Skeletal muscle satellite cell (primary cell): ENCODE measurements at regions not wholly inside any gene's neighbourhood (a gene's known extent, or its start where the extent isn't known, plus 50 kb on each side); places are given as distances from the start of the nearest gene placed in this dataset.

Experiments
- H3K27me3 ChIP-seq: 2 replicates; pipeline ENCODE4 v1.7.0; 2013; ENCODE audit warnings: low read length; ENCODE audit not compliant: control insufficient read depth, insufficient read depth
- H3K36me3 ChIP-seq: 2 replicates; pipeline ENCODE4 v1.7.0; 2013; ENCODE audit warnings: mild to moderate bottlenecking, control low read depth, low read length; ENCODE audit not compliant: insufficient read depth
- H3K4me1 ChIP-seq: 2 replicates; pipeline ENCODE4 v1.7.0; 2013; ENCODE audit warnings: low read length; ENCODE audit not compliant: control insufficient read depth, insufficient read depth
- H3K4me2 ChIP-seq: 2 replicates; pipeline ENCODE4 v1.7.0; 2013; ENCODE audit warnings: mild to moderate bottlenecking, low read length
- H3K4me3 ChIP-seq: 2 replicates; pipeline ENCODE4 v1.7.0; 2013; ENCODE audit warnings: low read length
- H3K9ac ChIP-seq: 2 replicates; pipeline ENCODE4 v1.7.0; 2013; ENCODE audit warnings: mild to moderate bottlenecking, low read depth, low read length, moderate library complexity
- H3K9me3 ChIP-seq: replicated peaks from 2 replicates; pipeline ENCODE4 v1.7.0; 2013; ENCODE audit warnings: mild to moderate bottlenecking, control low read depth, low read length

- H3K4me1 ChIP-seq: no peaks in the 10 kb centered on the region
- no peak overlapping the region for H3K4me3 ChIP-seq
- no peak overlapping the region for H3K9ac ChIP-seq
- H3K27me3 ChIP-seq: no peaks in the 10 kb centered on the region
- no peak overlapping the region for H3K4me2 ChIP-seq
- H3K9me3 ChIP-seq: no peaks in the 10 kb centered on the region
- H3K36me3 ChIP-seq: no peaks in the 10 kb centered on the region
Observed at GRCh38 chr10:107371801-107372200, 207.3 kb upstream of the SORCS1 start.

GRCh38 chr10:107364872-107365271 lies 200.4 kb upstream of the SORCS1 start:
- H3K4me3 ChIP-seq: no peak overlapping the region

GRCh38 chr10:107362306-107362705 lies 197.8 kb upstream of the SORCS1 start:
- Histone ChIP-seq H3K9me3 (no peaks in the 10 kb centered on the region), H3K4me3 (no peak overlapping the region), H3K4me1 (no peaks in the 10 kb centered on the region), H3K36me3 (no peaks in the 10 kb centered on the region), H3K27me3 (no peaks in the 10 kb centered on the region), H3K9ac (no peak overlapping the region), H3K4me2 (no peak overlapping the region)

More at GRCh38 chr10:107364872-107365271, 200.4 kb upstream of the SORCS1 start:
- Histone ChIP-seq H3K9me3 (no peaks in the 10 kb centered on the region), H3K4me2 (no peak overlapping the region), H3K4me1 (no peaks in the 10 kb centered on the region), H3K27me3 (no peaks in the 10 kb centered on the region), H3K9ac (no peak overlapping the region), H3K36me3 (no peaks in the 10 kb centered on the region)

- Histone ChIP-seq H3K27me3 (no peaks in the 10 kb centered on the region), H3K36me3 (no peaks in the 10 kb centered on the region), H3K9ac (no peak overlapping the region), H3K4me2 (no peak overlapping the region), H3K4me1 (no peaks in the 10 kb centered on the region), H3K9me3 (no peaks in the 10 kb centered on the region), H3K4me3 (no peak overlapping the region)
Observed at GRCh38 chr10:107357033-107357432, 192.5 kb upstream of the SORCS1 start.

GRCh38 chr10:107356396-107356795 lies 191.9 kb upstream of the SORCS1 start:
- Histone ChIP-seq H3K36me3 (no peaks in the 10 kb centered on the region), H3K9ac (no peak overlapping the region), H3K4me3 (no peak overlapping the region), H3K4me1 (no peaks in the 10 kb centered on the region), H3K9me3 (no peaks in the 10 kb centered on the region), H3K27me3 (no peaks in the 10 kb centered on the region), H3K4me2 (no peak overlapping the region)

- Histone ChIP-seq H3K4me1 (no peaks in the 10 kb centered on the region), H3K9me3 (no peaks in the 10 kb centered on the region), H3K4me2 (no peak overlapping the region)
Observed at GRCh38 chr10:107342711-107343110, 178.2 kb upstream of the SORCS1 start.

DNA sequence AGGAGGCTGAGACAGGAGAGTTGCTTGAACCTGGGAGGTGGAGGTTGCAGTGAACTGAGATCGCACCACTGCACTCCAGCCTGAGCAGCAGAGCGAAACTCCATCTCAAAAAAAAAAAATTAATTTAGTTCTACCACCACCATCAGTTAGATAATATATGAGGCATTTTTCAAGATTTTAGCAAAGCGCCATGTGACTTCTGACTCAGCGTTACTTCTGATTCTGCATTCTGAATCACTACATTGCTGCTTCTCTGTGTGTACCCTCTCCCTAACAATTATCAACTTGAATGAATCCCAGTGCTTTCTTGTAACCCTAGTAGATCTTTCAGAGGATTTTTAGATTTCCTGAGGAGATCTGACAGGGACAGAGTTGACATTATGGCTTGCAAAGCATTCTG lies 176.8 kb upstream of the SORCS1 start:
- no peak overlapping the region for H3K4me2 ChIP-seq
- no peaks in the 10 kb centered on the region for H3K36me3 ChIP-seq
- H3K9ac ChIP-seq: no peak overlapping the region
- H3K27me3 ChIP-seq: no peaks in the 10 kb centered on the region
- no peak overlapping the region for H3K4me3 ChIP-seq
- no peaks in the 10 kb centered on the region for H3K9me3 ChIP-seq
- no peaks in the 10 kb centered on the region for H3K4me1 ChIP-seq

More at GRCh38 chr10:107342711-107343110, 178.2 kb upstream of the SORCS1 start:
- Histone ChIP-seq H3K36me3 (no peaks in the 10 kb centered on the region), H3K4me3 (no peak overlapping the region), H3K27me3 (no peaks in the 10 kb centered on the region), H3K9ac (no peak overlapping the region)

- no peaks in the 10 kb centered on the region for H3K36me3 ChIP-seq
- no peak overlapping the region for H3K9ac ChIP-seq
- H3K4me2 ChIP-seq: no peak overlapping the region
- no peaks in the 10 kb centered on the region for H3K9me3 ChIP-seq
- no peaks in the 10 kb centered on the region for H3K4me1 ChIP-seq
- no peaks in the 10 kb centered on the region for H3K27me3 ChIP-seq
- no peak overlapping the region for H3K4me3 ChIP-seq
Observed at GRCh38 chr10:107340326-107340725, 175.8 kb upstream of the SORCS1 start.

DNA sequence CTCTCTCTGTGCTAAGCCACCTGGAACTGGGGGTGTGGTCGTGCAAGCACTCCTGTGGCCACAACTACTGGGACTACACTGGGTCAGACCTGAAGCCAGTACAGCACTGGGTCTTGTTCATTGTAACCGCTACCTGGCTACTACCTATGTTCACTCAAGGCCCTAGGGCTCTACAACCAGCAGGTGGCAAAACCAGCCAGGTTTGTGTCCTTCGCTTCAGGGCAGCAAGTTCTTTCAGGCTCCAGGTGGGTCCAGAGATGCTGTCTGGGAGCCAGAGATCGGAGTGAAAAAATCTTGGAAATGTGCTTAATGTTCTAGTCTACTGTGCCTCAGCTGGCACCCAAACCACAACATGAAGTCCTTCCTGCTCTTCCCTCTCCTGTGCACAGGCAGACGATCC lies 171.6 kb upstream of the SORCS1 start:
- Histone ChIP-seq H3K9me3 (no peaks in the 10 kb centered on the region), H3K4me1 (no peaks in the 10 kb centered on the region), H3K4me3 (no peak overlapping the region)

DNA sequence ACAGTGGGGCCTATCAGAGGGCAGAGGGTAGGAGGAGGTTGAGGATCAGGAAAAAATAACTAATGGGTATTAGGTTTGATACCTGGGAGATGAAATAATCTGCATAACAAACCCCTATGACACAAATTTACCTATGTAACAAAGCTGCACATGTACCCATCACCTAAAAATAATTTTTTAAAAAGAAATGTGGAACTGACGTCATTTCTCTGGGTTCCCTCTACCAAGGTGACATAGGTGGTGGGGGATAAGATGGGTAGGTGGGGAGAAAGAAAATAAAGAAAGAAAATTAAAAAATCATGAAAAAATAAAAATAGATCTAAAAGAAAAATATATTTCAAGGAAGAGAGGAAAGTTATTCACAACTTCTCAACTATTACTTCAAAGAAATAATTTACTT lies 153.1 kb upstream of the SORCS1 start:
- H3K9me3 ChIP-seq: no peaks in the 10 kb centered on the region
- no peak overlapping the region for H3K9ac ChIP-seq
- H3K36me3 ChIP-seq: no peaks in the 10 kb centered on the region
- no peak overlapping the region for H3K4me2 ChIP-seq
- H3K4me3 ChIP-seq: no peak overlapping the region
- H3K4me1 ChIP-seq: no peaks in the 10 kb centered on the region
- no peaks in the 10 kb centered on the region for H3K27me3 ChIP-seq

More for the DNA sequence above, 171.6 kb upstream of the SORCS1 start:
- Histone ChIP-seq H3K4me2 (no peak overlapping the region), H3K36me3 (no peaks in the 10 kb centered on the region), H3K9ac (no peak overlapping the region), H3K27me3 (no peaks in the 10 kb centered on the region)

DNA sequence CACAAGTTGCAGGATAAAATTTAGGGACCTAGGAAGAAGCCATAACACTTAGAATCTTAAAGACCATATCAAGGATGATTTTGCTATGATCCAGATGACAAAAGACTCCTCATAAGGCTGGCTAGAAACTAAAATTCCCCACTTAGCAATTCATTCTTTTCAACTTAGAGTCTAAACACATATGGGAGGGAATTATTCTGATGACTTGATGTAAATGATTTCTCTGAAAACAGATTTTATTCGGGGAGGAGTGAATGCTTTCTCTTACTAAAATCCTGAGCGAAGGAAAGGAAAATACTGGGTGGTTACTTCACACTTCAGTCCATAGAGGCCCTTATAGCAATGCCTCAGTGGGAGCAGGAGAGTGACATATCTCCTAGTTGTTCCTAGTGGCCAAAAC lies 138.7 kb upstream of the SORCS1 start:
- Histone ChIP-seq H3K36me3 (no peaks in the 10 kb centered on the region), H3K4me3 (no peak overlapping the region), H3K9ac (no peak overlapping the region), H3K4me1 (no peaks in the 10 kb centered on the region), H3K27me3 (no peaks in the 10 kb centered on the region), H3K4me2 (no peak overlapping the region), H3K9me3 (no peaks in the 10 kb centered on the region)

DNA sequence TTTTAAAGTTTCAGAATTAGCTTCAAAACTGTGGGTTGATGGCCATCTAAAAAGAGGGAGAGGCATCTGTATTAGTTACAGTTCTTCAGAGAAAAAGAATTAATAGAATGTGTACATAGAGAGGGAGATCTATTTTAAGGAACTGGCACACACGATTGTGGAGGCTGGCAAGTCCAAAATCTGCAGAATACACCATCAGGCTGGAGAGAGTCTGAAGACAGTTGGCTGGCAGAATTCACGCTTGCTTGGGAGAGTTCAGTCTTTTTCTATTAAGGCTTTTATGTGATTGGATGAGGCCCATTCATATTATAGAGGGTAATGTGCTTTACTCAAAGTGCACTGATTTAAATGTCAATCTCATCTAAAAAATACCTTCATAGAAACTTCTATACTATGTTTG lies 135.1 kb upstream of the SORCS1 start:
- Histone ChIP-seq H3K9ac (no peak overlapping the region), H3K9me3 (no peaks in the 10 kb centered on the region), H3K4me2 (no peak overlapping the region), H3K4me3 (no peak overlapping the region), H3K36me3 (no peaks in the 10 kb centered on the region), H3K4me1 (no peaks in the 10 kb centered on the region), H3K27me3 (no peaks in the 10 kb centered on the region)
